DND-41 (cell line): ENCODE measurements at regions not wholly inside any gene's neighbourhood (a gene's known extent, or its start where the extent isn't known, plus 50 kb on each side); places are given as distances from the start of the nearest gene placed in this dataset.
"Not testable (repeated sequence)": the region's sequence is repeated elsewhere in the genome, so short reads cannot be mapped to it uniquely, and the experiment has no call there.

Source experiments
- ATAC-seq: fragments of 200-7000 bp; cut with Tn5 transposase; 3 replicates; pipeline ENCODE4 v1.9.1; 2021; ENCODE audit warnings: low read depth; ENCODE audit not compliant: insufficient read depth
- DNase-seq: peaks from one replicate; pipeline ENCODE4 v3.0.0-alpha.2; 2020
- H2AFZ ChIP-seq: 2 replicates; pipeline ENCODE4 v1.6.0; 2012; ENCODE audit warnings: low read depth, low read length
- H3K27ac ChIP-seq: 2 replicates; pipeline ENCODE4 v1.5.1; 2012; ENCODE audit warnings: low read length, inconsistent platforms
- H3K27me3 ChIP-seq: fragments of 200-600 bp; sonication (generic); 2 replicates; pipeline ENCODE4 v1.6.0; 2012; ENCODE audit warnings: low read length, mild to moderate bottlenecking, inconsistent platforms; ENCODE audit not compliant: insufficient read depth, poor library complexity
- H3K36me3 ChIP-seq: 2 replicates; pipeline ENCODE4 v1.5.1; 2012; ENCODE audit warnings: low read length, inconsistent platforms; ENCODE audit not compliant: insufficient read depth
- H3K4me1 ChIP-seq: 2 replicates; pipeline ENCODE4 v1.5.1; 2012; ENCODE audit warnings: mild to moderate bottlenecking, low read length; ENCODE audit not compliant: insufficient read depth
- H3K4me2 ChIP-seq: 2 replicates; pipeline ENCODE4 v1.6.0; 2012; ENCODE audit warnings: mild to moderate bottlenecking, moderate library complexity, low read length, inconsistent platforms; ENCODE audit not compliant: insufficient read depth
- H3K4me3 ChIP-seq, 2 experiments: fragments of 200-600 bp in 1 of 2; shearing (Covaris generic) in 1 of 2; 2 replicates each; pipeline ENCODE4 v1.5.1; 2012 to 2016; ENCODE audit warnings: inconsistent platforms in 2 of 2, low read length in 2 of 2, mild to moderate bottlenecking in 2 of 2, low read depth in 1 of 2, moderate library complexity in 1 of 2
- H3K79me2 ChIP-seq: 2 replicates; pipeline ENCODE4 v1.6.0; 2012; ENCODE audit warnings: low read length, inconsistent platforms; ENCODE audit not compliant: insufficient read depth
- H3K9ac ChIP-seq: 2 replicates; pipeline ENCODE4 v1.6.0; 2012; ENCODE audit warnings: low read depth, mild to moderate bottlenecking, inconsistent platforms, low read length, moderate library complexity
- H3K9me3 ChIP-seq: 2 replicates; pipeline ENCODE4 v1.5.1; 2012; ENCODE audit warnings: low read length, moderate library complexity, mild to moderate bottlenecking, inconsistent platforms; ENCODE audit not compliant: insufficient read depth, severe bottlenecking
- H4K20me1 ChIP-seq: 2 replicates; pipeline ENCODE4 v1.6.0; 2012; ENCODE audit warnings: low read length; ENCODE audit not compliant: insufficient read depth
- CTCF ChIP-seq: IDR thresholded peaks from 2 replicates; pipeline ENCODE4 v1.5.1; 2012; ENCODE audit warnings: borderline replicate concordance, low read length, moderate library complexity, mild to moderate bottlenecking; ENCODE audit not compliant: poor library complexity, severe bottlenecking; ENCODE audit errors: extremely low read depth
- EZH2 ChIP-seq: IDR thresholded peaks from 3 replicates; pipeline ENCODE4 v1.6.1; 2012; ENCODE audit warnings: borderline replicate concordance, low read depth, mild to moderate bottlenecking, moderate library complexity, low read length, inconsistent platforms; ENCODE audit not compliant: severe bottlenecking

DNA sequence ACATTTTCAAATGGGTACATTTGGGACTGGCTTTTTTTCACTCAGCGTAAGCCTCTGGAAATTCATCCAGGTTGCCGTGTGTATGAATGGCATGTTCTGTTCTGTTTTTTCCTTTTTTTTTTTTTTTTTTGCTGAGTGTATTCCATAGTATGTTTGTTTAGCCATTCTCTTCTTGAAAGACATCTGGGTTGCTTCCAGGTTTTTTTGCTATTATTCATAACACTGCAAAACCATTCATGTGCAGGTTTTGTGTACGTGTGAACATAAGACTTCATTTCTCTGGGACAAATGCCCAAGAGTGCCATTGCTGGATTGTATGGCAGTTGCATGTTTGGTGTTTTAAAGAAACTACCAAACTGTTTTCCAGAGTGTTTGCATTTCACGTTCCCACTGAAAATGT, 335.9 kb upstream of the TNRC6C start:
- Histone ChIP-seq H3K27ac (no peak overlapping the region), H4K20me1 (no peaks in the 10 kb centered on the region), H3K4me3 (no peak overlapping the region), H3K9me3 (peaks cover 7% of the 10 kb centered on the region), H3K36me3 (no peaks in the 10 kb centered on the region), H3K4me2 (no peak overlapping the region), H3K9ac (no peak overlapping the region), H3K4me1 (peaks cover 8% of the 10 kb centered on the region; the same call in 1 of the 2 replicates), H3K79me2 (no peaks in the 10 kb centered on the region), H2AFZ (no peak overlapping the region), H3K27me3 (no peaks in the 10 kb centered on the region)
- TF ChIP-seq EZH2 (no peak), CTCF (no peak)
- DNase-seq (no peak), ATAC-seq (no peak)

- not testable (repeated sequence) for H3K79me2 ChIP-seq, DNase-seq, H3K9me3 ChIP-seq, H3K4me2 ChIP-seq, H3K27me3 ChIP-seq, H3K4me3 ChIP-seq, H3K27ac ChIP-seq, H3K9ac ChIP-seq, H2AFZ ChIP-seq, H3K4me1 ChIP-seq, H4K20me1 ChIP-seq, ATAC-seq, H3K36me3 ChIP-seq
Measured at GRCh38 chr17:77623321-77623720, 335.2 kb upstream of the TNRC6C start.

DNA sequence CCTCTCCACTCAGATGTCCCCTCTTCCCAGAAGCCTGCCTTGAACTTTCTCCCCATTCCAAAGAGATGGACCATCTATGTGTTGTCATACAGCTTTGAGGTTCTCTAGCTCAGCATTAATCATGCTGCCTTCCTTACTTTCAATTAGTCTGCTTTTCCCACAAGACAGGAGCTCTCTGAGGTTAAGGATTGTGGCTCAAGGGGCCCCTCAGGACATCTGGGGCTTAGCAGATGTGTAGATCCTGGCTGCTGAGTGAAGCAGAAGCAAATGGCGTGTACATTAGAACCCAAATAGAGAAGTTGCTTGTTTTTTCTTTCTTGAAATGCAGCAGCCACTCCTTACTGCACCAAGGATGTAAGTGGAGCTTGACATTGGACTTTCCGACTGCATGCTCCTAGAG, 330.5 kb upstream of the TNRC6C start:
- Histone ChIP-seq H3K4me2 (no peak overlapping the region), H3K4me3 (no peak overlapping the region), H3K9ac (no peak overlapping the region), H3K9me3 (peaks cover 7% of the 10 kb centered on the region), H3K4me1 (peaks cover 4% of the 10 kb centered on the region; the same call in 1 of the 2 replicates), H3K79me2 (no peaks in the 10 kb centered on the region), H4K20me1 (no peaks in the 10 kb centered on the region), H2AFZ (no peak overlapping the region), H3K27me3 (no peaks in the 10 kb centered on the region), H3K36me3 (no peaks in the 10 kb centered on the region), H3K27ac (no peak overlapping the region)
- ATAC-seq = peak; percentile 58; the same call in 1 of the 3 replicates
- TF ChIP-seq CTCF = no peak
- no peak for TF ChIP-seq EZH2
- DNase-seq = peak; percentile 19

GRCh38 chr17:77629284-77629683, 329.2 kb upstream of the TNRC6C start:
- not testable (repeated sequence) for H3K9me3 ChIP-seq, H3K27ac ChIP-seq, H3K4me2 ChIP-seq, ATAC-seq, H4K20me1 ChIP-seq, H3K36me3 ChIP-seq, H3K4me1 ChIP-seq, H3K9ac ChIP-seq, H3K27me3 ChIP-seq, DNase-seq, H3K4me3 ChIP-seq, H2AFZ ChIP-seq, H3K79me2 ChIP-seq

DNA sequence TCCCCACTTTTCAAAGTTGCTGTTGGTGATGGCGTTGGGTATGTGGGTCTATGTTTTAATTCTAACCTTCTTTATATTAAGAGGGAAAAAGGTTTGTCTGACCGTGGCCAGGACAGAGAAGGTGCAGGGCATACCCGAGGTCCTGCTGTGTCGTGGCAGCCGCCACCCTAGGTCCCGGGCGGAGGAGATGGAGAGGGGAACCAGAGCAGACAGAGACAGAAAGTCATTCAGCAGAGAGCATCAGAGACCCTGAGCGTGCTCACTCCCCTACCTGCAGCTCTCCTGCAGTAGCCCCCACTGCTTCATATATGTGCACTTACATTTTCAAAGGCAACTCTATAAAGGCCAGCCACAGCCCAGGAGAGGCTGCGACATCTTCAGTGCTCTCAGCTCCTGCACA, 327.2 kb upstream of the TNRC6C start:
- Histone ChIP-seq H3K27ac (no peak overlapping the region), H4K20me1 (no peaks in the 10 kb centered on the region), H3K4me1 (no peaks in the 10 kb centered on the region; the same call in 1 of the 2 replicates), H3K79me2 (no peaks in the 10 kb centered on the region), H3K4me3 (no peak overlapping the region), H3K36me3 (no peaks in the 10 kb centered on the region), H3K9me3 (peaks cover 7% of the 10 kb centered on the region), H3K9ac (no peak overlapping the region), H2AFZ (no peak overlapping the region), H3K27me3 (no peaks in the 10 kb centered on the region), H3K4me2 (no peak overlapping the region)
- no peak for TF ChIP-seq CTCF
- TF ChIP-seq EZH2 = no peak
- no peak for ATAC-seq
- no peak for DNase-seq
